GM18519 (cell line): ENCODE measurements at regions not wholly inside any gene's neighbourhood (a gene's known extent, or its start where the extent isn't known, plus 50 kb on each side); places are given as distances from the start of the nearest gene placed in this dataset.
A peak's percentile ranks its signal among the peaks of the same experiment; 100 is the strongest.
"Not testable (repeated sequence)": the region's sequence is repeated elsewhere in the genome, so short reads cannot be mapped to it uniquely, and the experiment has no call there.

Experiments used
- ATAC-seq: cut with Tn5 transposase; IDR thresholded peaks from one replicate; pipeline ENCODE4 v1.9.1; 2021; ENCODE audit warnings: mild to moderate bottlenecking, moderate library complexity; ENCODE audit not compliant: unreplicated experiment, low FRiP score

DNA sequence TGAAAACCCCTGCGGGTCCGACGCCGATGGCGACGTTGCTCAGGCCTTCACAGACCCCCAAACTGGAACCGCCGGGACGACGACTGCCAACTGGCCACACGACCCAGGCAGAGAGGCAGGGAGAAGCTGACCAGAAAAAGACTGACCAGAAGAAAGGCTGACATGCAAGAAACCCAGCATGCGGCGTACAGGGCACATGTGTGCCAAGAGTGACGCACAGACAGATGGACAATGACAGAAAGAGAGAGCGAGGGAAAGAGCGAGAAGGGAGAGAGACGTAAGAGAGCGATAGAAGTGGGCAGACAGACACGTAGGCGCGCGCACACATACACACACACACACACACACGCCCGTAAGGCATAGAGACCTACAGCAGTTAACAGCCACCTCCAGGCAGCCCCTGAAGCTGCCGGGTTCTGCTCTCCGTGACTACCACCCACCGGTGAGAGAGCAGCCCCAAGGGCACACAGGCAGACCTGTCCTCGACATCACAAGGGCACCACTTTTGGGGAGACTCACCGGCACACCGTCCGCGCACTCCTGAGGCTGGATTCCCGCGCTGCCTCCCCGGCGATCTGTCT is 67.2 kb upstream of the ZNF527 start:
- ATAC-seq: no peak

DNA sequence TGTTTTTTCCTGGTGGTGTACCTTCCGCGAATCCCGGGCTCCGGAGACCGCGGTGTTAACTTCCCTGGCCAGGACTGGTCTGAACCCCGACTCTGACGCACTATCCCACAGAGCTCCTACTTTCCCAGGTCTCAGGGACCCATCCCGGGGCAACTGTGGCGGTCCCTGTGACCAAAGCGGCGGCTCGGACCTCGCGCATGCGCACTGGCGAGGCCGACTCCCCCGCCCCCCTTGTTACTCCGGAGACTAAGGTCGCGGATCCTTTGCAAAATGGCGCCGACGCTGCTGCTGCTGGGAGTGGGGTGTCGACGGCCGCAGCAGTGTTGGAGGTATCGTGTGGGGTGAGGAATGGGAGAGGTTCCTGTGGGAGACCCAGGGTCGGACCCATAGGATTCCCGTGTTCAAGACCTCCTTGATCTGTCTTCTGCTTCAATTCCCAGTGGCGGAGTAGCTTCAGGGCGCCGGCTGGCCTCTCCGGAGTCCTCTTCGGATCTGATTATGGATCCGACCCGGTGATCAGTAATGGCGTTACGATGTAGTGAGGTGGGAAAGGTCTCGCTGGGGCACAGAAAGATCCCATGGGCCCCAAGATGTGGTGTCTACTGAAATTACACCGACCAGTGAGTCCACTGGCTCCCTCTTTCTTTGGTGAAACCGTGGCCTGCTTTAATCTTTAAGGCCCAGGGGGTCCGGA is 66.6 kb upstream of the ZNF527 start:
- ATAC-seq: no peak

DNA sequence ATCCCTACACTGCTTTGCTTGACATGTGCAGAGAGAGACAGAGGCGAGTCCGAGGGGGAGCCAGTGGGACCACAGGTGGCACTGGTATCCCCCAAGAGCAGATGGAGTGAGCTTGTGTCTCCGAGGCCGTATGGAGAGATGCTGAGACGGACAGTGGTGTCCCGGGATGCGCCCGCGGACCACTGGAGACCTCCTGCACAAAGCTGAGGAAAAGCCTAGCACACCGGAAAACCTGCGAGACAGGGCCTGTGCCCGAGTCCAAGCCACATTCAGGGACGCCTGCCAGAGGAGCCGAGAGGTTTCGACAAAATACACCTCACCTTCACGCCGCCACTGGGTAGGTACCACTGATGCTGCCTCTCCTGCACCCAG is 66.0 kb upstream of the ZNF527 start:
- ATAC-seq: no peak

DNA sequence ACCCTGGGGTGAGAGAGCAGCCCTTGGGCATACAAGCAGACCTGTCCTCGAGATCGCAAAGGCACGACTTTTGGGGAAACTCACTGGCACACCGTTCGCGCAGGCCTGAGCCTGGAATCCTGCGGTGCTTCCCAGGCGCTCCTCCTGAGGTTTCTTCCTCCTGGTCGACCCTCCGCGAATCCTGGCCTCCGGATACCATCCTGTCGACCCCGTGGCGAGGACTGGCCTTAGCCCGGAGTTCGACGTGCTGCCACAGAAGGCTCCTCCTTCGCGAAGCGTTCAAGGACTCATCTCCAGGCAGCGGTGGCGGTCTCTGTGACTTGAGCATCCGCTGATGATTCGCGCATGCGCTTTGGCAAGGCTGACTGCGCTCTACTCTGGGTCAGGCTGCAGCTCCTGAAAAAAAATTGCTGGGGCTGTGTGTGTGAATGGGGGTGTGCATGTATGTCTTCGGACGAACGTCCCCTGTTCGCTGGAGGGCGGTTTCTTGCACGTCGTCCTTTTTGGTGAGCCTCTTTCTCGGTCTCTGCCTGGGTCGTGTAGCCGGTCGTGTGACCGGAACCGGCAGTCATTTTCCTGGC is 64.4 kb upstream of the ZNF527 start:
- no peak for ATAC-seq

DNA sequence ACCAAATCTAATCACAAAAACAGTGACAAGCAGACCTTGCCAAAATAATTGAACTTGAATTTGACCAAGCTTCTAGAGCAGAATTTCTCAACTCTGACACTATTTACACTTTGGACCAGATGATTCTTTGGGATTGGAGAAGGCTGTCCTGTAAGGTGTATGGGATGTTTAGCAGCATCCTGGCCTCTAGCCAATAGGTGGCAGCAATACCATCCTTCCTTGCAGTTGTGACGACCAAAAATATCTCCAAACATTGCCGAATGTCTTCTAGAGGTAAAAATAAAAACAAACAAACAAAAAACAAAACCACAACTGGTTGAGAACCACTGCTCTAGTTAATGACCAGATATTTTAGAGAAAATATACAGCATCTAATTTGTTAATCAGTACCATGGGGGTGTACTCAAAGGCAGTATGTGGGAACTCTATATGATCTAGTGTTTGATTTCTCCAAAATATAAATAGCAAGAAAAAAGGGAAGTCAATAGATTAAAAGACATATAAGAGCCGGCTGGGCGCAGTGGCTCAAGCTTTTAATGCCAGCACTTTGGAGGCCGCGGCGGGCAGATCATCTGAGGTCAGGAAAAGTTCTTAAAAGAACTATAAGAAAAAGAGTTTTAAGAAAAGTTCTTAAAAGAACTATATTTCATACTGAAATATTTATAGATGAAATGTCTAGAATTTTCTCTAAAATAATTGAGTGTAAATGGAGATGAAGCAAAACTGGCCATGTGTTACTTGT is 60.9 kb upstream of the ZNF527 start:
- no peak for ATAC-seq

DNA sequence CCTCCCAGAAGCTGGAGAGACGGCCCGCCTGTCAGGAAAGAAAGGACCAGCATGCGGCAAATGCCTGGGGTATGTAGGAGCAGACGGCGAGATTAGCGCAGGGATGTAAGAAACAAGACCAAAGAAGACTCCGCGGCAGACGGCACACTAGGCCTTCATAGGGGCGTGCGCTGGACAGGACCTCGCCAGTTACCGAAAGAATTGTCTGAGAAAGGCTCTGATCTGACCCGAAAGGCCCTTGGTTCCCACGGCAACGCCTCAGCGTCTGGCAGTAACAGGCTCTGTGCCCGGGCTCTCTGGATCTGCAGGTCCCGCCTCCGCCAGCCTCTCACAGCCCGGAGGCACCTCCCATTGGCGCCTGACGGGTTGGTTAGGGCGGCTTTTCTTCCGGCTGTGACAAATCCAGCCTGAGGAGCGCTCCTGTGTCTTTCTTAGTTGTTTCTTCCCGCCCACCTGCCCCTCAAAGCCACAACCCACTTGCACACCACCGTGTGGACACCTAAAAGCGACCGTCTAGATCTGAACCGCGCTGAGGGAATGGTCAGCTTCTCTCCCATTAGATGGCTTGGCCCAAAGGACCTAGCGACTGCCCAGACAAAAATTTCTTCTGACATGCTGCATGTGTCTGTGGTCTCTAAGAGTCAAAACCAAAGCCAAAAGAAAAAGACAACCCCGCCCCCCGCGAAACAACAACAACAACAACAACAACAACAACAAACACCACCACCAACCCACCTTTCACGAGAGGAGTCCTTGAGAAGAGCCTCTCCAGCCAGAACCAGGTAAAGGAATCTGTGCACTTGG is 58.2 kb upstream of the ZNF527 start:
- not testable (repeated sequence) for ATAC-seq

DNA sequence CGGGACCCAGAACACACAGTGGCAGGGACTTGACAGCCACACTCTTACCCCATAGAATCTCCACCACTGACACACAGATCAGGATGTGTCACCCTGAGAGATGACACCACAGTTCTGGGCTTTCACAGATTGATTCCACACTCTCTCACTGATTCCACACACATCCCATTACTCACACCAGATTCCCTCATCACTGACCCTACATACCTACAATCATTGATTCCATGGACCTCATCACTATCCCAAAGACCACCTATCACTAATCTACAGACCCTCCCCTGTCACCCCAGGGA is 57.6 kb upstream of the ZNF527 start:
- no peak for ATAC-seq

DNA sequence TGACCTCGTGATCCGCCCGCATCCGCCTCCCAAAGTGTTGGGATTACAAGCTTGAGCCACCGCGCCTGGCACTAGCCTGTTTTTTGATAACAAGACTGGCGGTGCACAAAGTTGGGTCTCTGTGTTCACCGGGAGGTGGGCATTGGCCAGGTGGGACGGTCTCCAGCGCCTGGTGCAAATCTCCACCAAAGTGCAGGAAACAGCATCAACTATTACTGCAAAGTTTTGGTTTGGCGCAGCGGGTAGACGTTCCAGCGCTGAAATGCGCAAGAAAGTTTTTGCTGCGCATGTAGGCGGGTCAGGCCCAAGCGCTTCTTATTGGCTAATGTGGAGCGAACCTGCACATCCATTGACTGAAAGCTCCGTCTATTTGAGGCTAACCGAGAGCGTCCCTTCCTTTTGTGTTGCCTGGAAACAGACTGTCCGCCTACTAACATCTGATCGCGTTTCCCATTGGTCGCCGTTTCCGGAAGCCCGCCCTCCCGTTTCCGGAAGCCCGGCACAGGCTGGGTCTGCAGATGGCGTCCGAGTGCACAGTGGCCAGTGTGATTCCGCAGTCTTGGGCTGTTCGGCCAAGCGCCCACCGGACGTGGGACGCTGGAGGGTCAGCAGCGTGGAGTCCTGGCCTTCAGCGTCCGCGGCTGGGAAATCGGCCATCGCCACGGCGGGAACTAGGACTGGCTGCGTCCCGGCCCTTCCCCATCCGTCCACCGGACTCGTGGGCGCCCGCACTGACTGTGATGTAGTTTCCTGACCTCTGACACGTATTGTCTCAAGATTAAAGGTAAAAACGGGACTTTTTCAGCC is 53.3 kb upstream of the ZNF527 start:
- ATAC-seq: peak; percentile 90

DNA sequence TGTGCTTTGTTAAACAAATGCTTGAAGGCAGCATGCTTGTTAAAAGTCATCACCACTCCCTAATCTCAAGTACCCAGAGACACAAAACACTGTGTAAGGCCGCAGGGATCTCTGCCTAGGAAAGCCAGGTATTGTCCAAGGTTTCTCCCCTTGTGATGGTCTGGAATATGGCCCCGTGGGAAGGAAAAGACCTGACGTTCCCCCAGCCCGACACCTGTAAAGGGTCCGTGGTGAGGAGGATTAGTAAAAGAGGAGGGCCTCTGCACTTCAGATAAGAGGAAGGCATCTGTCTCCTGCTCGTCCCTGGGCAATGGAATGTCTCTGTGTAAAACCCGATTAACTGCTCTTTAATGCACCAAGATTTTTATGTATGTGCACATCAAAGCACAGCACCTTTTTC is 49.9 kb upstream of the ZNF527 start:
- not testable (repeated sequence) for ATAC-seq
